Mammary epithelial cell (primary cell): ENCODE measurements at regions not wholly inside any gene's neighbourhood (a gene's known extent, or its start where the extent isn't known, plus 50 kb on each side); places are given as distances from the start of the nearest gene placed in this dataset.

Experiments used
- EZH2 ChIP-seq: IDR thresholded peaks from 2 replicates; pipeline ENCODE4 v1.6.1; 2012; ENCODE audit warnings: low read length, inconsistent platforms, borderline replicate concordance
- TF ChIP-seq, protein P1 (sequence below), 2 donors: IDR thresholded peaks in 1 of 2; conservative IDR thresholded peaks in 1 of 2; 2 replicates each; pipeline ENCODE4 v1.5.1; 2011 to 2012; ENCODE audit warnings: inconsistent platforms in 2 of 2, low read length in 2 of 2, mild to moderate bottlenecking in 2 of 2, control low read depth in 1 of 2, low read depth in 1 of 2; ENCODE audit not compliant: insufficient read depth in 1 of 2; ENCODE audit errors: extremely low read depth in 1 of 2

DNA sequence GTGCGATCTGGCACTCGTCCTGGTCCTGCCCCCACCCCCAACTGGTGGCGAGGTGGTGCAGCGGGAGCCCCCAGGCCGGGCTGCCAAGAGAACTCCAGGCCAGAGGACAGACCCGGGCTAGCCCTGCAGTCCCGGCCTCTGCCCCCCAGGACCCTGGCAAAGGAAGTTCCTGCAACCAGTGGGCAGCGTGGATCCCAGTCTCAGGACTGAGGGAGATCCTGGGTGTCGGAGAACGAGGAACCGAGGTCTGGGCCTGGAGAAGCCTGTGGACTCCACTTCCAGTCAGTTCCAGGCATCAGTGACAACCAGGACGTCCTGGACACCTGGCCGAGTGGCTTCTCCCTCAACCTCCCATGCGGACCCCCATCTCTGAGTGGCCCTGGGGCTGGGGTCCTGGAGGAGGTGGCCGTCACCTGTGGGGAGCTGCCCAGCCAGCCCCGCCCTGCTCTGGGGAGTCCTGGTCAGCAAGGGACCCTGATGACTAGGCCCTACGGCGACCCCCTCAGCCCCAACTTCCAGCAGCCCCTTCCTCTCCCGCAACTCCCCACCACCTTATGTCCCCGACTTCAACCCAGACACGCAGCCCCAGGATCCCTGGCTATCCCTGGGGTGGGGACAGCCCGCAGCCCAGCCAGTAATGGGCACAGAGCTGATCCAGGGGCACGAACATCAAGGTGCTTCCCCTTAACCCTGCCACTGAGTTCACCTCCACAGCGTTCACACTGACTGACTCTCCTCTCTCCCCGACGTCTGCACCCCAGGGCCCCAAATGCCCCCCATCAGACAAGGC is 53.7 kb upstream of the NKX1-1 start:
- TF ChIP-seq, protein P1, sequence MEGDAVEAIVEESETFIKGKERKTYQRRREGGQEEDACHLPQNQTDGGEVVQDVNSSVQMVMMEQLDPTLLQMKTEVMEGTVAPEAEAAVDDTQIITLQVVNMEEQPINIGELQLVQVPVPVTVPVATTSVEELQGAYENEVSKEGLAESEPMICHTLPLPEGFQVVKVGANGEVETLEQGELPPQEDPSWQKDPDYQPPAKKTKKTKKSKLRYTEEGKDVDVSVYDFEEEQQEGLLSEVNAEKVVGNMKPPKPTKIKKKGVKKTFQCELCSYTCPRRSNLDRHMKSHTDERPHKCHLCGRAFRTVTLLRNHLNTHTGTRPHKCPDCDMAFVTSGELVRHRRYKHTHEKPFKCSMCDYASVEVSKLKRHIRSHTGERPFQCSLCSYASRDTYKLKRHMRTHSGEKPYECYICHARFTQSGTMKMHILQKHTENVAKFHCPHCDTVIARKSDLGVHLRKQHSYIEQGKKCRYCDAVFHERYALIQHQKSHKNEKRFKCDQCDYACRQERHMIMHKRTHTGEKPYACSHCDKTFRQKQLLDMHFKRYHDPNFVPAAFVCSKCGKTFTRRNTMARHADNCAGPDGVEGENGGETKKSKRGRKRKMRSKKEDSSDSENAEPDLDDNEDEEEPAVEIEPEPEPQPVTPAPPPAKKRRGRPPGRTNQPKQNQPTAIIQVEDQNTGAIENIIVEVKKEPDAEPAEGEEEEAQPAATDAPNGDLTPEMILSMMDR (conservative IDR thresholded peaks at IDR 0.05 in 1 of 2, IDR thresholded peaks at IDR 0.05 in 1 of 2; ENCODE audit: extremely low read depth in 1 of 2, insufficient read depth in 1 of 2, low read depth in 1 of 2, low read length in 2 of 2): no peak
- TF ChIP-seq EZH2: no peak
